ENCODE measurements at regions not wholly inside any gene's neighbourhood (a gene's known extent, or its start where the extent isn't known, plus 50 kb on each side); places are given as distances from the start of the nearest gene placed in this dataset.

DNA sequence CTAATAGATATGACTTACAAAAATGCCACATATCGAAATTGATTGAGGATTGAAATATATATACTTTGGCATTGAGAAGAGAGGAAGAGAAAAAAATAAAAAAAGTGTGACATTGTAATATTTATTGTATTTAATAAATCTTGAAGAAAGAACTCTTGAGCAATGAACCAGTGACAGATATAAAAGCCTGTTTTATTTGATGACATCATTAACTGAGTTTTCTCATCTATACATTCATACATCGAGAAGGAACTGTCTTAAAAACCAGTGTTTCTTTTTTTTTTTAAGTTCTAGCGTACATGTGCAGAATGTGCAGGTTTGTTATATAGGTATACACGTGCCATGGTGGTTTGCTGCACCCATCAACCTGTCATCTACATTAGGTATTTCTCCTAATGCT is 368.2 kb downstream of the SNAPC1 start:
- in situ Hi-C loops (cut with MboI): no loop called here
- WGBS (ENCODE audit: insufficient coverage, low coverage, missing lambda C conversion rate): 0% methylated on average over 4 of the region's 4 CpGs

DNA sequence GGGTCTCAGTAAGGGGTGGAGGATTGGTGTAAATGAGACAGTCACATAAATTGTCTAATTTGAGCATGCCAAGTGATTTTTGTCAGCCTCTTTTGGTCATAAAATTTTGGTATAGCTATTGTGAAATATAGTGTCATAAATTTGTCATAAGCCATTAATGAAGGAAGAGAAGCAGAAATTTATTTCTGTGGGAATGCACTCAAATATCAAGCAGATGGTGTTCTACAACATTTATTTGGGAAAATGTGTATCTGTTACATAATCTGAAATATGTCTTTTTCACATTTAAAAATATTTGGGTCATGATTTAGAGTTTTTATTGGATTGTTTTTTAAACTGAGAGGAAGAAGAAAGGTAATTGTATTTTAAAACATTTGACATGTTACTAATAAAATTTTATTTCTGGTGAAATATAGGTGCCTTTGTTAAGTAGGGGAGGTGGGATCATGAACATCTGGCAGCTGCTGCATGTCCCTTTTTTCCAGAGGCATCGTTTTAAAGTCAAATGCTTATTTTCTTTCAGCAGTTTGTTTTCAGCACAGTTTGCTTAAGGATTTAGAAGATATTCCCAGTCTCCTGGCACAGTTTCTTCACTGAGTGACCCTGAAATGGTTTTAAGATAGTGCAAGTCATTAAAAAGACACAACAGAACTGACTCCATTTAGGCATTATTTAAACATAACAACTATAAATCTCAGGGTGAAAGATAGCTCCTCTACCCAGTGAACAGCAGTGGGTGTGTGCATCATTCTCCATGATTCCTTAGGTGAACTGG is 371.7 kb downstream of the SNAPC1 start:
- Histone ChIP-seq H4K20me1 (replicated peaks; ENCODE audit: control insufficient read depth, insufficient read depth, low read length) (no peaks in the 10 kb centered on the region), H3K9me1 (ENCODE audit: control insufficient read depth, insufficient read depth, low read length) (no peaks in the 10 kb centered on the region), H3K9me3 (replicated peaks; ENCODE audit: control insufficient read depth, insufficient read depth, low read depth, low read length) (no peaks in the 10 kb centered on the region), H2AFZ (ENCODE audit: low read depth, low read length) (no peak overlapping the region), H3K79me2 (ENCODE audit: control insufficient read depth, insufficient read depth, low read length) (no peaks in the 10 kb centered on the region), H3K4me1 (replicated peaks in 1 of 2; ENCODE audit: control insufficient read depth in 2 of 2, insufficient read depth in 2 of 2, low read length in 2 of 2) (no peaks in the 10 kb centered on the region), H3K27me3 (ENCODE audit: control insufficient read depth in 2 of 2, insufficient read depth in 2 of 2, low read length in 2 of 2) (no peaks in the 10 kb centered on the region), H3K4me3 (no peak overlapping the region), H3K36me3 (ENCODE audit: control insufficient read depth, insufficient read depth, low read length) (no peaks in the 10 kb centered on the region), H3K4me2 (ENCODE audit: insufficient read depth, low read length) (no peak overlapping the region), H3K27ac (ENCODE audit: extremely low read depth, low read depth, low read length) (no peak overlapping the region), H3K9ac (ENCODE audit: insufficient read depth in 1 of 2, low read depth in 2 of 2, low read length in 2 of 2) (no peak overlapping the region)
- 0% methylated on average over 1 of the region's 1 CpG for WGBS (ENCODE audit: insufficient coverage, low coverage, missing lambda C conversion rate)
- CTCF ChIA-PET (ENCODE audit: low intra/inter-chr PET ratio): no interaction called here
- POLR2A ChIA-PET: no interaction called here
- DNase-seq (ENCODE audit: extremely low read depth in 1 of 4, low spot score in 3 of 4) (no peak), FAIRE-seq (no peak), ATAC-seq (no peak)
- in situ Hi-C loops (cut with MboI) (no loop called here), intact Hi-C loops (cut with micrococcal nuclease) (no loop called here)
- no TSS peak for BruUV-seq (replicated peaks)
- TF ChIP-seq FOSL1 (tag; conservative IDR thresholded peaks at IDR 0.05) (no peak), TCF7L2 (IDR thresholded peaks at IDR 0.05; ENCODE audit: low read depth, low read length) (no peak), SNRNP70 (optimal IDR thresholded peaks at IDR 0.05; ENCODE audit: low read depth, low read length) (no peak), MAFG (tag; conservative IDR thresholded peaks at IDR 0.05) (no peak), NONO (IDR thresholded peaks at IDR 0.05; ENCODE audit: low read depth in 2 of 2, low read length in 1 of 2) (no peak), ZNF699 (CRISPR knock-in tag; IDR thresholded peaks at IDR 0.05; ENCODE audit: insufficient replicate concordance) (no peak), ZSCAN29 (IDR thresholded peaks at IDR 0.05) (no peak), ZNF12 (CRISPR knock-in tag; IDR thresholded peaks at IDR 0.05) (no peak)
- TF ChIP-seq, protein P1, sequence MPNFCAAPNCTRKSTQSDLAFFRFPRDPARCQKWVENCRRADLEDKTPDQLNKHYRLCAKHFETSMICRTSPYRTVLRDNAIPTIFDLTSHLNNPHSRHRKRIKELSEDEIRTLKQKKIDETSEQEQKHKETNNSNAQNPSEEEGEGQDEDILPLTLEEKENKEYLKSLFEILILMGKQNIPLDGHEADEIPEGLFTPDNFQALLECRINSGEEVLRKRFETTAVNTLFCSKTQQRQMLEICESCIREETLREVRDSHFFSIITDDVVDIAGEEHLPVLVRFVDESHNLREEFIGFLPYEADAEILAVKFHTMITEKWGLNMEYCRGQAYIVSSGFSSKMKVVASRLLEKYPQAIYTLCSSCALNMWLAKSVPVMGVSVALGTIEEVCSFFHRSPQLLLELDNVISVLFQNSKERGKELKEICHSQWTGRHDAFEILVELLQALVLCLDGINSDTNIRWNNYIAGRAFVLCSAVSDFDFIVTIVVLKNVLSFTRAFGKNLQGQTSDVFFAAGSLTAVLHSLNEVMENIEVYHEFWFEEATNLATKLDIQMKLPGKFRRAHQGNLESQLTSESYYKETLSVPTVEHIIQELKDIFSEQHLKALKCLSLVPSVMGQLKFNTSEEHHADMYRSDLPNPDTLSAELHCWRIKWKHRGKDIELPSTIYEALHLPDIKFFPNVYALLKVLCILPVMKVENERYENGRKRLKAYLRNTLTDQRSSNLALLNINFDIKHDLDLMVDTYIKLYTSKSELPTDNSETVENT (CRISPR knock-in tag; IDR thresholded peaks at IDR 0.05): no peak
- TF ChIP-seq, protein P2, sequence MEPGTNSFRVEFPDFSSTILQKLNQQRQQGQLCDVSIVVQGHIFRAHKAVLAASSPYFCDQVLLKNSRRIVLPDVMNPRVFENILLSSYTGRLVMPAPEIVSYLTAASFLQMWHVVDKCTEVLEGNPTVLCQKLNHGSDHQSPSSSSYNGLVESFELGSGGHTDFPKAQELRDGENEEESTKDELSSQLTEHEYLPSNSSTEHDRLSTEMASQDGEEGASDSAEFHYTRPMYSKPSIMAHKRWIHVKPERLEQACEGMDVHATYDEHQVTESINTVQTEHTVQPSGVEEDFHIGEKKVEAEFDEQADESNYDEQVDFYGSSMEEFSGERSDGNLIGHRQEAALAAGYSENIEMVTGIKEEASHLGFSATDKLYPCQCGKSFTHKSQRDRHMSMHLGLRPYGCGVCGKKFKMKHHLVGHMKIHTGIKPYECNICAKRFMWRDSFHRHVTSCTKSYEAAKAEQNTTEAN (CRISPR knock-in tag; IDR thresholded peaks at IDR 0.05): no peak

More for the DNA sequence above, 368.2 kb downstream of the SNAPC1 start:
- CTCF ChIA-PET (ENCODE audit: low intra/inter-chr PET ratio): no interaction called here
- FAIRE-seq: no peak
- H3K4me3 ChIP-seq: no peak overlapping the region
- no peak overlapping the region for H3K4me2 ChIP-seq (ENCODE audit: insufficient read depth, low read length)
- DNase-seq (ENCODE audit: extremely low read depth in 1 of 4, low spot score in 3 of 4): no peak
- no peak for TF ChIP-seq SP1 (CRISPR knock-in tag; IDR thresholded peaks at IDR 0.05)
- TF ChIP-seq NCOR1 (IDR thresholded peaks at IDR 0.05): no peak
- TF ChIP-seq ZNF584 (CRISPR knock-in tag; IDR thresholded peaks at IDR 0.05; ENCODE audit: low read depth): no peak
- TF ChIP-seq ZFP36 (IDR thresholded peaks at IDR 0.05; ENCODE audit: low read depth, low read length, partially characterized antibody): no peak
- no peak for TF ChIP-seq ZNF174 (CRISPR knock-in tag; IDR thresholded peaks at IDR 0.05)
- no peak overlapping the region for H3K9ac ChIP-seq (ENCODE audit: insufficient read depth in 1 of 2, low read depth in 2 of 2, low read length in 2 of 2)
- no peaks in the 10 kb centered on the region for H3K9me3 ChIP-seq (replicated peaks; ENCODE audit: control insufficient read depth, insufficient read depth, low read depth, low read length)
- BruUV-seq (replicated peaks): no TSS peak
- no peaks in the 10 kb centered on the region for H3K79me2 ChIP-seq (ENCODE audit: control insufficient read depth, insufficient read depth, low read length)
- H2AFZ ChIP-seq (ENCODE audit: low read depth, low read length): no peak overlapping the region
- intact Hi-C loops (cut with micrococcal nuclease): no loop called here
- no peaks in the 10 kb centered on the region for H3K36me3 ChIP-seq (ENCODE audit: control insufficient read depth, insufficient read depth, low read length)
- H3K27me3 ChIP-seq (ENCODE audit: control insufficient read depth in 2 of 2, insufficient read depth in 2 of 2, low read length in 2 of 2): no peaks in the 10 kb centered on the region
- ATAC-seq: no peak
- H3K27ac ChIP-seq (ENCODE audit: extremely low read depth, low read depth, low read length): no peak overlapping the region
- H4K20me1 ChIP-seq (replicated peaks; ENCODE audit: control insufficient read depth, insufficient read depth, low read length): no peaks in the 10 kb centered on the region
- no peaks in the 10 kb centered on the region for H3K4me1 ChIP-seq (replicated peaks in 1 of 2; ENCODE audit: control insufficient read depth in 2 of 2, insufficient read depth in 2 of 2, low read length in 2 of 2)
- POLR2A ChIA-PET: no interaction called here
- no peaks in the 10 kb centered on the region for H3K9me1 ChIP-seq (ENCODE audit: control insufficient read depth, insufficient read depth, low read length)
